ENCODE measurements at regions not wholly inside any gene's neighbourhood (a gene's known extent, or its start where the extent isn't known, plus 50 kb on each side); places are given as distances from the start of the nearest gene placed in this dataset.
A peak's percentile ranks its signal among the peaks of the same experiment; 100 is the strongest.
"Not testable (repeated sequence)": the region's sequence is repeated elsewhere in the genome, so short reads cannot be mapped to it uniquely, and the experiment has no call there.

- not testable (repeated sequence) for DNase-seq
Measured at GRCh38 chrX:123788193-123788592, 55.3 kb upstream of the THOC2 start.

DNA sequence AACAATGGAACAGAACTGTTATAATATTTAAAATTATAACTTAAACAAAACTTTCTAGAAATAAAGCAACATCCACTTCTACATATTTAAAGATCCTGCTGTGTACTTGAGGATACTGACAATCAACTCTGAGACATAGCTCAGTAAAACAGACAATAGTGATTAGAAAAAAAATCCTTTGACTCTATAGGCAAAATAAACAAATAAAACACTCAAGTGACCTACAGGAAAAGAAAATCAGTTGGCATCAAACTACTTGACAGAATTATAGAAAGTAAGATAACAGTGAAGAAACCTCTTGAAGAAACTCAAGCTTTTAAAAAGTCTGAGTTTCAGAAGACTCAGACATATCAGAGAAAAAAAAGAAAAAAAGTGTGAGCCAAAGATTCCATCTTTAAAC is 55.9 kb upstream of the THOC2 start:
- no peak for DNase-seq

GRCh38 chrX:123797543-123798447 is 62.1 kb upstream of the XIAP start:
- no peak for DNase-seq

- not testable (repeated sequence) for DNase-seq
Measured at GRCh38 chrX:123798706-123799430, 61.0 kb upstream of the XIAP start.

DNA sequence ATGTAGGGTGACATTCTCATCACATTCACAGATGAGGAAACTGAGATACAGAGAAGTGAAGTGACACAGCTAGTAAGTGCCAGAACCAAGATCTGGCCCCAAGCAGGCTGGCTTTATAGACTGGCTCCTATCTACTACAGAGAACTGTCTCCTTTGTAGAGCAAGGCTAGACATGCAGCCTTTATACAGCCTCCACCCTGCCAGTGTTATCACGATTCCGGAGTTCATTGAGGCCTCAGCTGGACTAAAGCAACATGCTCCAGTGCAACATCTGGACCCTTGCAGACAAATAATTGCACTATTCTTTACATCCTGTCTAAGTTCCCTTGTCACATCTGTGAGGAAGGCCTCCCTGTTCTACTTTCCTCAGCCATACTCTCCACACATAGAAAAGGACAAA is 58.0 kb upstream of the XIAP start:
- DNase-seq: no peak

GRCh38 chrX:123803331-123803983 is 56.4 kb upstream of the XIAP start:
- DNase-seq: peak; percentile 20 to 35

DNA sequence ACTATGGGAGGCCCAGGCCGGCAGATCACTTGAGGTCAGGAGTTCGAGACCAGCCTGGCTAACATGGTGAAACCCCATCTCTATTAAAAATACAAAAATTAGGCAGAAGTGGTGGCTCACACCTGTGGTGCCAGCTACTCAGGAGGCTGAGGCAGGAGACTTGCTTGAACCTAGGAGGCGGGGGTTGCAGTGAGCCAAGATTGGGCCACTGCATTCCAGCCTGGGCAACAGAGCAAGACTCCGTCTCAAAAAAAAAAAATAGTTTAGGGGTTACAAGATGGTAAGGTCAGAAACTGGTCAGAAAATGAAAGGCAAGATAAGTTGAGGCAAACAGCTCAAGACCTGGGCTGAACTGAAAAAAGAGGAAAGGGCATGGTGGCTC is 55.9 kb upstream of the XIAP start:
- not testable (repeated sequence) for DNase-seq

DNA sequence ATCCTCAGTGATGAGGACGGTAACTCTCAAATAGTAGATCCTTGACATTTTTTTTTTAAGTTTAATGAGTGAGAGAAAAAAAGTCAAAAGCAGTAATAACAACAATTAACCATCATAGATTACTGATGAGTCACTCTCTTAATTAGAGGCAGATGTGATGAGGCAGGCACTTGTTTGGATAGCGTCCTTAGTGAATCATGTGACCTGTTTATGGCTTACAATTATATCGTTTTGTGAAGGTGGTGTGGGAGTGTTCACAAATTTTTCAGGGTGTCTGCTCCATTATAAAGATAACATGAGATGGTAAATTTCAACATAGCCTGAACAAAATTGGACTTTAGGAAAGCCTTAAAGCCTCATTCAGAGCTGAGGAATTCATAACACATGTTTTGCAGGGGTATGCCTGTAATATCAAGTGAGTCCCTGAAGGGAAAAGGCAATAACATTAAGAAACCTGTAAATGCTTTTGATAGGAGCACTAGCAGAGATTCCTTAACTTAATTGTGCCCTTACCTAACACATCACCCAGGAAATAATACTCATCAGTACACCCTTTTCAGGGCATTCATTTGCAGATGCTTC is 51.9 kb upstream of the XIAP start:
- DNase-seq: no peak

- no peak for DNase-seq
Measured at GRCh38 chrX:123809854-123810375, 49.9 kb upstream of the XIAP start.
